Heart right ventricle (tissue), 16 donors: ENCODE measurements at regions not wholly inside any gene's neighbourhood (a gene's known extent, or its start where the extent isn't known, plus 50 kb on each side); places are given as distances from the start of the nearest gene placed in this dataset.

Experiments
- ATAC-seq, 8 donors: fragments of 200-7000 bp; cut with Tn5 transposase; one replicate each; pipeline ENCODE4 v1.9.1; 2020; ENCODE audit warnings: mild to moderate bottlenecking in 8 of 8, moderate library complexity in 8 of 8, moderate number of reproducible peaks in 1 of 8
- DNase-seq, 2 donors: peaks; one replicate each; pipeline ENCODE4 v3.0.0-alpha.2; 2020
- H3K27ac ChIP-seq, 10 donors: fragments of 200-600 bp; sonication (generic) in 2 of 10; one replicate each; pipeline versions ENCODE4 v1.5.0 to v1.8.0; 2020 to 2022; ENCODE audit warnings: mild to moderate bottlenecking in 3 of 10
- H3K27me3 ChIP-seq, 7 donors: fragments of 200-600 bp; one replicate each; pipeline ENCODE4 v1.8.0; 2021 to 2022; ENCODE audit warnings: mild to moderate bottlenecking in 2 of 7
- H3K36me3 ChIP-seq, 9 donors: fragments of 200-600 bp; sonication (generic) in 1 of 9; one replicate each; pipeline versions ENCODE4 v1.5.0 to v1.8.0; 2020 to 2022; ENCODE audit warnings: mild to moderate bottlenecking in 2 of 9
- H3K4me1 ChIP-seq, 9 donors: fragments of 200-600 bp; sonication (generic) in 1 of 9; one replicate each; pipeline versions ENCODE4 v1.5.0 to v1.8.0; 2020 to 2022; ENCODE audit warnings: mild to moderate bottlenecking in 4 of 9
- H3K4me3 ChIP-seq, 10 donors: fragments of 200-600 bp; sonication (generic) in 2 of 10; one replicate each; pipeline versions ENCODE4 v1.5.0 to v1.8.0; 2020 to 2022; ENCODE audit warnings: mild to moderate bottlenecking in 7 of 10, moderate library complexity in 2 of 10
- H3K9me3 ChIP-seq, 11 donors: fragments of 200-600 bp in 10 of 11; sonication (generic) in 2 of 11; one replicate each; pipeline versions ENCODE4 v1.5.0 to v1.8.0; 2013 to 2022; ENCODE audit warnings: mild to moderate bottlenecking in 2 of 11, control low read depth in 1 of 11, moderate library complexity in 1 of 11
- CTCF ChIP-seq, 9 donors: fragments of 200-600 bp; sonication (generic) in 2 of 9; IDR thresholded peaks; one replicate each; pipeline versions ENCODE4 v1.5.0 to v1.8.0; 2021 to 2022; ENCODE audit warnings: antibody characterized with exemption in 9 of 9, mild to moderate bottlenecking in 5 of 9, moderate library complexity in 1 of 9
- WGBS, 2 donors: extraction: QIAGEN DNeasy Blood & Tissue Kit; methylation state at CpG; one replicate each; pipeline ENCODE4 v1.1.7; 2013; ENCODE audit warnings: inconsistent platforms in 1 of 2; 5-methylcytosine and 5-hydroxymethylcytosine counted together
- intact Hi-C, 10 donors: fragments of 100-400 bp; cut with DNase I; formaldehyde crosslinking; loops; one replicate each; pipeline versions ENCODE4 v1.11.1 to v1.14.2; 2022
- donor health status: Arrhythmogenic right ventricular cardiomyopathy.
- donor health status: ischemic (EF 13 %, LVEDD 7.1; RV severe dilation, severe dysfunction).
- donor health status: healthy with polysubstance abuse.
- donor health status: DM: no; HTN: yes; CAD: no.
- donor health status: DM: no; HTN: no; CAD: no.
- donor health status: ischemic (EF 25% LVEDD 6.9; RV normal size, moderate dysfunction).
- donor health status: ischemic (EF 25% LVEDD 5.7; RV mildly dilated, moderate dysfunction).
- donor health status: healthy.
- donor health status: DM: yes; HTN: yes; CAD: no.
- donor health status: Ischemic cardiomyopathy.
- donor health status: ischemic (EF 35%, LVEDD 5.7; RV mildly dilated, moderate dysfunction).
- donor health status: nonischemic (EF 11% LVEDD 7.7; RV severe dilation, severe dysfunction).
- donor health status: DM: yes; HTN: yes; CAD: no.
- donor health status: PGD.
- donor health status: ischemic (EF 29% LVEDD 5.4; RV normal size, mild dysfunction).
- donor health status: nonischemic (EF 23%, LVEDD 6.1; RV moderate dilation, normal function).

- DNase-seq (no peak), ATAC-seq (no peak)
- no peak overlapping the region for H3K27ac ChIP-seq
- TF ChIP-seq CTCF (IDR thresholded peaks at IDR 0.05), result no peak
- no peaks in the 10 kb centered on the region for H3K36me3 ChIP-seq
- intact Hi-C loops, result no loop called here
- H3K9me3 ChIP-seq, result peaks cover 0 to 4% (median 0%) of the 10 kb centered on the region in 11 donors
- H3K27me3 ChIP-seq, result no peaks in the 10 kb centered on the region
- H3K4me1 ChIP-seq, result peaks cover 0 to 15% (median 0%) of the 10 kb centered on the region in 9 donors
- WGBS, 2 donors, result 83 to 86% methylated on average over 1 of the region's 1 CpG
- H3K4me3 ChIP-seq, result no peak overlapping the region
Observed at GRCh38 chr17:11135819-11136218, 105.2 kb upstream of the SHISA6 start.

- intact Hi-C loops, result no loop called here
- no peak overlapping the region for H3K4me3 ChIP-seq
Observed at GRCh38 chr17:11130367-11130766, 110.6 kb upstream of the SHISA6 start.

GRCh38 chr17:11122908-11123307 is 118.1 kb upstream of the SHISA6 start:
- intact Hi-C loops, result no loop called here
- peak; percentile 15 to 16 for DNase-seq
- TF ChIP-seq CTCF (IDR thresholded peaks at IDR 0.05), result no peak
- Histone ChIP-seq H3K4me3 (no peak overlapping the region), H3K9me3 (peaks cover 0 to under 1% (median 0%) of the 10 kb centered on the region in 11 donors), H3K4me1 (no peaks in the 10 kb centered on the region), H3K27ac (no peak overlapping the region), H3K36me3 (no peaks in the 10 kb centered on the region), H3K27me3 (peaks cover 0 to 6% (median 0%) of the 10 kb centered on the region in 7 donors)
- 44 to 62% methylated on average over 5 of the region's 5 CpGs for WGBS, 2 donors
- ATAC-seq, result peak in 2 of 8 donors; percentile 22 to 70

More at GRCh38 chr17:11130367-11130766, 110.6 kb upstream of the SHISA6 start:
- ATAC-seq (no peak), DNase-seq (no peak)
- no peak overlapping the region for H3K27ac ChIP-seq
- no peak for TF ChIP-seq CTCF (IDR thresholded peaks at IDR 0.05)
- H3K27me3 ChIP-seq, result no peaks in the 10 kb centered on the region
- H3K4me1 ChIP-seq, result no peaks in the 10 kb centered on the region
- no peaks in the 10 kb centered on the region for H3K36me3 ChIP-seq
- H3K9me3 ChIP-seq, result peaks cover 0 to 4% (median 0%) of the 10 kb centered on the region in 11 donors
- 46 to 61% methylated on average over 4 of the region's 4 CpGs for WGBS, 2 donors

GRCh38 chr17:11121341-11121985 is 119.5 kb upstream of the SHISA6 start:
- DNase-seq (no peak), ATAC-seq (no peak)
- no peak for TF ChIP-seq CTCF (IDR thresholded peaks at IDR 0.05)
- H3K27me3 ChIP-seq, result peaks cover 0 to 6% (median 0%) of the 10 kb centered on the region in 7 donors
- no peak overlapping the region for H3K4me3 ChIP-seq
- no peaks in the 10 kb centered on the region for H3K4me1 ChIP-seq
- WGBS, 2 donors, result 51 to 57% methylated on average over 10 of the region's 10 CpGs
- intact Hi-C loops, result no loop called here
- no peaks in the 10 kb centered on the region for H3K9me3 ChIP-seq
- H3K36me3 ChIP-seq, result no peaks in the 10 kb centered on the region
- H3K27ac ChIP-seq, result no peak overlapping the region
